ENCODE measurements at regions not wholly inside any gene's neighbourhood (a gene's known extent, or its start where the extent isn't known, plus 50 kb on each side); places are given as distances from the start of the nearest gene placed in this dataset.

DNA sequence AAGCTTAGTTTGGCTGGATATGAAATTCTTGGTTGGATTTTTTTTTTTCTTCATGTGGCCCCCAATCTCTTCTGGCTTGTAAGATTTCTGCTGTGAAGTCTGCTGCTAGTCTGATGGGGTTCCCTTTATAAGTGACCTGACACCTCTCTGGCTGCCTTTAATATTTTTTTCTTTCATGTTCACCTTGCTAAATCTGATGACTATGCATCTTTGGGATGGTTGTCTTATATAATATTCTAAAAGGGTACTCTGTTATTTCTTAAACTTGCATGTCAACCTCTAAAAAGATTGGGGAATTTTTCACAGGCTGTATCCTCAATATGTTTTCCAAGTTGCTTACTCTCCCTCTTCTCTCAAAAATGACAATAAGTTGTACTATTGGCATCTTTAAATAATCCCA is 500.0 kb downstream of the CAAP1 start:
- H3K4me1 Mint-ChIP-seq (ENCODE audit: unreplicated experiment) = no peaks in the 10 kb centered on the region
- H3K9me3 Mint-ChIP-seq (ENCODE audit: unreplicated experiment) = peaks cover 7% of the 10 kb centered on the region
- H3K4me3 Mint-ChIP-seq (ENCODE audit: unreplicated experiment) = no peak overlapping the region
- no peak for TF ChIP-seq CTCF (IDR thresholded peaks at IDR 0.05)
- H3K27me3 Mint-ChIP-seq (ENCODE audit: unreplicated experiment) = peaks cover 22% of the 10 kb centered on the region
- no peak for DNase-seq (ENCODE audit: extremely low spot score, unreplicated experiment)
- no peak overlapping the region for H3K27ac Mint-ChIP-seq (ENCODE audit: unreplicated experiment)
- no peaks in the 10 kb centered on the region for H3K36me3 Mint-ChIP-seq (ENCODE audit: unreplicated experiment)

- peaks cover 7% of the 10 kb centered on the region for H3K9me3 Mint-ChIP-seq (ENCODE audit: unreplicated experiment)
- no peaks in the 10 kb centered on the region for H3K4me1 Mint-ChIP-seq (ENCODE audit: unreplicated experiment)
- no peak for TF ChIP-seq CTCF (IDR thresholded peaks at IDR 0.05)
- no peak overlapping the region for H3K4me3 Mint-ChIP-seq (ENCODE audit: unreplicated experiment)
- H3K36me3 Mint-ChIP-seq (ENCODE audit: unreplicated experiment) = no peaks in the 10 kb centered on the region
- peaks cover 14% of the 10 kb centered on the region for H3K27me3 Mint-ChIP-seq (ENCODE audit: unreplicated experiment)
- DNase-seq (ENCODE audit: extremely low spot score, unreplicated experiment) = no peak
- H3K27ac Mint-ChIP-seq (ENCODE audit: unreplicated experiment) = no peak overlapping the region
Measured at GRCh38 chr9:26391036-26391435, 501.6 kb downstream of the CAAP1 start.

- Mint-ChIP-seq H3K27ac (ENCODE audit: unreplicated experiment) (no peak overlapping the region), H3K27me3 (ENCODE audit: unreplicated experiment) (peaks cover 39% of the 10 kb centered on the region), H3K36me3 (ENCODE audit: unreplicated experiment) (no peaks in the 10 kb centered on the region), H3K4me3 (ENCODE audit: unreplicated experiment) (no peak overlapping the region), H3K4me1 (ENCODE audit: unreplicated experiment) (no peaks in the 10 kb centered on the region), H3K9me3 (ENCODE audit: unreplicated experiment) (no peaks in the 10 kb centered on the region)
- DNase-seq (ENCODE audit: extremely low spot score, unreplicated experiment) = no peak
- no peak for TF ChIP-seq CTCF (IDR thresholded peaks at IDR 0.05)
Measured at GRCh38 chr9:26375448-26375847, 517.2 kb downstream of the CAAP1 start.

DNA sequence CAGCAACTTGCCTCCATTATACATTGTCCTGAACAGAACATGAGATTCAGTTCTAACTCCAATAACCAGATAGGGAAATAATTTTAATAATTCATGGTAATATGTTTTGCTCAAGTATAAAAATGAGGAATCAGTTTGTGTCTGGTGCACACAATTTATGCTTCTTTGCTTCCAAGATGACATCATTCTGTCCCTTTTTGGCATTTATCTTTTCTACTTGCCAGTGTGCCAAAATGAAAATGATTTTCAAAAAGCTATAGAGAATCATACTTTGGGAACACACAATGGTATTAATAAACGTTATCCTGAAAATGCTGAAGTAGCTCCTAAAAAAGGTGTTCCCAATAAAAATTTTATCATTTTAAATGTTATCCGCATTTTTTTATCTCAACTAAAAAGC is 519.0 kb downstream of the CAAP1 start:
- Mint-ChIP-seq H3K9me3 (ENCODE audit: unreplicated experiment) (no peaks in the 10 kb centered on the region), H3K36me3 (ENCODE audit: unreplicated experiment) (no peaks in the 10 kb centered on the region), H3K4me1 (ENCODE audit: unreplicated experiment) (peaks cover 7% of the 10 kb centered on the region), H3K27ac (ENCODE audit: unreplicated experiment) (no peak overlapping the region), H3K27me3 (ENCODE audit: unreplicated experiment) (peaks cover 27% of the 10 kb centered on the region), H3K4me3 (ENCODE audit: unreplicated experiment) (no peak overlapping the region)
- no peak for TF ChIP-seq CTCF (IDR thresholded peaks at IDR 0.05)
- no peak for DNase-seq (ENCODE audit: extremely low spot score, unreplicated experiment)

- TF ChIP-seq CTCF (IDR thresholded peaks at IDR 0.05) = no peak
- Mint-ChIP-seq H3K27ac (ENCODE audit: unreplicated experiment) (no peak overlapping the region), H3K4me3 (ENCODE audit: unreplicated experiment) (no peak overlapping the region), H3K9me3 (ENCODE audit: unreplicated experiment) (peaks cover 4% of the 10 kb centered on the region), H3K27me3 (ENCODE audit: unreplicated experiment) (peaks cover 32% of the 10 kb centered on the region), H3K4me1 (ENCODE audit: unreplicated experiment) (peaks cover 8% of the 10 kb centered on the region), H3K36me3 (ENCODE audit: unreplicated experiment) (peaks cover 2% of the 10 kb centered on the region)
- no peak for DNase-seq (ENCODE audit: extremely low spot score, unreplicated experiment)
Measured at GRCh38 chr9:26371236-26371635, 521.4 kb downstream of the CAAP1 start.

Measured in osteocyte (in vitro differentiated cells).